Panc1 (cell line): ENCODE measurements at regions not wholly inside any gene's neighbourhood (a gene's known extent, or its start where the extent isn't known, plus 50 kb on each side); places are given as distances from the start of the nearest gene placed in this dataset.

Source experiments
- ATAC-seq: fragments of 200-7000 bp; cut with Tn5 transposase; 2 replicates; pipeline ENCODE4 v1.9.1; 2020; ENCODE audit warnings: mild to moderate bottlenecking, moderate library complexity
- BruUV-seq: library from RNA; stranded (reverse); fragments of 400-500 nt; replicated peaks from 2 replicates; lab custom pipeline; 2021; lab: Mats Ljungman, UMichigan
- CTCF ChIA-PET: fragments of 300-600 bp; sonication (Branson Sonifier 250); formaldehyde crosslinking; loops from one replicate; lab custom pipeline; 2022; ENCODE audit warnings: antibody characterized with exemption; lab: Charles Lee
- POLR2A ChIA-PET: fragments of 300-600 bp; sonication (Branson Sonifier 250); formaldehyde crosslinking; loops from one replicate; lab custom pipeline; 2022; ENCODE audit warnings: antibody characterized with exemption; lab: Charles Lee
- DNase-seq: peaks from one replicate; pipeline ENCODE4 v3.0.0-alpha.2; 2010; ENCODE audit warnings: low read depth, low spot score
- H3K27ac ChIP-seq: 2 replicates; pipeline ENCODE4 v1.5.1; 2011; ENCODE audit warnings: mild to moderate bottlenecking, low read length, inconsistent platforms
- H3K27me3 ChIP-seq: fragments of 200-500 bp; sonication (Bioruptor generic); 2 replicates; pipeline ENCODE4 v1.6.0; 2014; ENCODE audit warnings: low read length, inconsistent platforms; ENCODE audit not compliant: control insufficient read depth, insufficient read depth
- H3K36me3 ChIP-seq: fragments of 200-500 bp; sonication (Bioruptor generic); 2 replicates; pipeline ENCODE4 v1.5.1; 2014; ENCODE audit warnings: inconsistent platforms, mild to moderate bottlenecking, low read length, moderate library complexity; ENCODE audit not compliant: control insufficient read depth, insufficient read depth
- H3K4me1 ChIP-seq: 2 replicates; pipeline ENCODE4 v1.5.1; 2011; ENCODE audit warnings: inconsistent platforms, mild to moderate bottlenecking, low read length, moderate library complexity; ENCODE audit not compliant: control insufficient read depth, insufficient read depth
- H3K4me3 ChIP-seq, 2 experiments: 2 replicates each; pipeline ENCODE4 v1.5.1; 2011 to 2012; ENCODE audit warnings: low read depth in 2 of 2, low read length in 2 of 2, mild to moderate bottlenecking in 2 of 2, inconsistent platforms in 1 of 2, moderate library complexity in 1 of 2
- H3K9me3 ChIP-seq: fragments of 200-500 bp; sonication (Bioruptor generic); 2 replicates; pipeline ENCODE4 v1.5.1; 2014; ENCODE audit warnings: low read depth, mild to moderate bottlenecking, inconsistent platforms, low read length, moderate library complexity; ENCODE audit not compliant: control insufficient read depth, insufficient read depth
- POLR2AphosphoS5 ChIP-seq: IDR thresholded peaks from 2 replicates; pipeline ENCODE4 v1.6.1; 2012; ENCODE audit warnings: mild to moderate bottlenecking, low read depth, low read length, moderate library complexity
- SIN3A ChIP-seq: IDR thresholded peaks from 2 replicates; pipeline ENCODE4 v1.6.1; 2012; ENCODE audit warnings: low read depth, mild to moderate bottlenecking, low read length, moderate library complexity, borderline replicate concordance; ENCODE audit not compliant: insufficient read depth
- TCF7L2 ChIP-seq: IDR thresholded peaks from 2 replicates; pipeline ENCODE4 v1.6.1; 2011; ENCODE audit warnings: mild to moderate bottlenecking, low read depth, low read length, inconsistent platforms
- in situ Hi-C: cut with HindIII; loops from 2 replicates; pipeline ENCODE4 v1.10.0; 2016; ENCODE audit warnings: low sequenced_read_pairs, low pct_unique_long_range_greater_than_20kb
- intact Hi-C: fragments of 100-400 bp; cut with micrococcal nuclease; formaldehyde crosslinking; loops from one replicate; pipeline ENCODE4 v1.10.0; 2022; ENCODE audit not compliant: unreplicated experiment
- TF ChIP-seq, protein P1 (sequence below): fragments of 450-650 bp; IDR thresholded peaks from 2 replicates; pipeline ENCODE4 v1.5.1; 2017; ENCODE audit warnings: mild to moderate bottlenecking
- TF ChIP-seq, protein P2 (sequence below), 2 experiments: IDR thresholded peaks; 2 replicates each; pipeline ENCODE4 v1.6.1; 2011 to 2012; ENCODE audit warnings: low read depth in 2 of 2, control low read depth in 1 of 2, low read length in 1 of 2, mild to moderate bottlenecking in 1 of 2, moderate library complexity in 1 of 2; ENCODE audit not compliant: insufficient read depth in 1 of 2

DNA sequence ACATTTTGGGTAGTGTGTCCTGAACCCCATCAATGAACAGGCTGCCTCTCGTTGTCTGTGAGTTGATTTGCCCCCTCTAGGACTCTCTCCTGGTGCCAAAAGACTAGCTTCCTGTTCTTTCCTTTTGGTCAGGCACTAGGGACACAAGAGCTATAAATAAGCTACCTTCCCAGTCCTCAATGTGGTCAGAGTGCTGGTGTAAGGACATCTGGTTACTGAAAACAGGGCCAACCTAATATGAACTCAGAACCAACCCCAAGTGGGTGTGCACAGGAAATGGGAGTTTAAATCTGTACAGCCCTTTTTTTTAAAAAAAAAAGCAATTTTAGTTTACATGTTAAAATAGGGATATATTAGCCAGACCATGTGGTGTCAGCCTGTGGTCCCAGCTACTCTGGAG lies 129.2 kb downstream of the ZIC5 start:
- intact Hi-C loops = no loop called here
- H3K36me3 ChIP-seq = no peaks in the 10 kb centered on the region
- H3K27ac ChIP-seq = no peak overlapping the region
- in situ Hi-C loops = no loop called here
- no peak for DNase-seq
- no TSS peak for BruUV-seq
- POLR2A ChIA-PET = no interaction called here
- no peaks in the 10 kb centered on the region for H3K9me3 ChIP-seq
- CTCF ChIA-PET = no interaction called here
- TF ChIP-seq TCF7L2 (no peak), POLR2AphosphoS5 (no peak), SIN3A (no peak)
- TF ChIP-seq, protein P1, sequence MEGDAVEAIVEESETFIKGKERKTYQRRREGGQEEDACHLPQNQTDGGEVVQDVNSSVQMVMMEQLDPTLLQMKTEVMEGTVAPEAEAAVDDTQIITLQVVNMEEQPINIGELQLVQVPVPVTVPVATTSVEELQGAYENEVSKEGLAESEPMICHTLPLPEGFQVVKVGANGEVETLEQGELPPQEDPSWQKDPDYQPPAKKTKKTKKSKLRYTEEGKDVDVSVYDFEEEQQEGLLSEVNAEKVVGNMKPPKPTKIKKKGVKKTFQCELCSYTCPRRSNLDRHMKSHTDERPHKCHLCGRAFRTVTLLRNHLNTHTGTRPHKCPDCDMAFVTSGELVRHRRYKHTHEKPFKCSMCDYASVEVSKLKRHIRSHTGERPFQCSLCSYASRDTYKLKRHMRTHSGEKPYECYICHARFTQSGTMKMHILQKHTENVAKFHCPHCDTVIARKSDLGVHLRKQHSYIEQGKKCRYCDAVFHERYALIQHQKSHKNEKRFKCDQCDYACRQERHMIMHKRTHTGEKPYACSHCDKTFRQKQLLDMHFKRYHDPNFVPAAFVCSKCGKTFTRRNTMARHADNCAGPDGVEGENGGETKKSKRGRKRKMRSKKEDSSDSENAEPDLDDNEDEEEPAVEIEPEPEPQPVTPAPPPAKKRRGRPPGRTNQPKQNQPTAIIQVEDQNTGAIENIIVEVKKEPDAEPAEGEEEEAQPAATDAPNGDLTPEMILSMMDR = no peak
- TF ChIP-seq, protein P2, sequence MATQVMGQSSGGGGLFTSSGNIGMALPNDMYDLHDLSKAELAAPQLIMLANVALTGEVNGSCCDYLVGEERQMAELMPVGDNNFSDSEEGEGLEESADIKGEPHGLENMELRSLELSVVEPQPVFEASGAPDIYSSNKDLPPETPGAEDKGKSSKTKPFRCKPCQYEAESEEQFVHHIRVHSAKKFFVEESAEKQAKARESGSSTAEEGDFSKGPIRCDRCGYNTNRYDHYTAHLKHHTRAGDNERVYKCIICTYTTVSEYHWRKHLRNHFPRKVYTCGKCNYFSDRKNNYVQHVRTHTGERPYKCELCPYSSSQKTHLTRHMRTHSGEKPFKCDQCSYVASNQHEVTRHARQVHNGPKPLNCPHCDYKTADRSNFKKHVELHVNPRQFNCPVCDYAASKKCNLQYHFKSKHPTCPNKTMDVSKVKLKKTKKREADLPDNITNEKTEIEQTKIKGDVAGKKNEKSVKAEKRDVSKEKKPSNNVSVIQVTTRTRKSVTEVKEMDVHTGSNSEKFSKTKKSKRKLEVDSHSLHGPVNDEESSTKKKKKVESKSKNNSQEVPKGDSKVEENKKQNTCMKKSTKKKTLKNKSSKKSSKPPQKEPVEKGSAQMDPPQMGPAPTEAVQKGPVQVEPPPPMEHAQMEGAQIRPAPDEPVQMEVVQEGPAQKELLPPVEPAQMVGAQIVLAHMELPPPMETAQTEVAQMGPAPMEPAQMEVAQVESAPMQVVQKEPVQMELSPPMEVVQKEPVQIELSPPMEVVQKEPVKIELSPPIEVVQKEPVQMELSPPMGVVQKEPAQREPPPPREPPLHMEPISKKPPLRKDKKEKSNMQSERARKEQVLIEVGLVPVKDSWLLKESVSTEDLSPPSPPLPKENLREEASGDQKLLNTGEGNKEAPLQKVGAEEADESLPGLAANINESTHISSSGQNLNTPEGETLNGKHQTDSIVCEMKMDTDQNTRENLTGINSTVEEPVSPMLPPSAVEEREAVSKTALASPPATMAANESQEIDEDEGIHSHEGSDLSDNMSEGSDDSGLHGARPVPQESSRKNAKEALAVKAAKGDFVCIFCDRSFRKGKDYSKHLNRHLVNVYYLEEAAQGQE (IDR thresholded peaks at IDR 0.05; ENCODE audit: insufficient read depth in 1 of 2, low read depth in 2 of 2, low read length in 1 of 2) = no peak
- no peak overlapping the region for H3K4me3 ChIP-seq
- ATAC-seq = no peak
- H3K27me3 ChIP-seq = no peaks in the 10 kb centered on the region
- no peaks in the 10 kb centered on the region for H3K4me1 ChIP-seq

DNA sequence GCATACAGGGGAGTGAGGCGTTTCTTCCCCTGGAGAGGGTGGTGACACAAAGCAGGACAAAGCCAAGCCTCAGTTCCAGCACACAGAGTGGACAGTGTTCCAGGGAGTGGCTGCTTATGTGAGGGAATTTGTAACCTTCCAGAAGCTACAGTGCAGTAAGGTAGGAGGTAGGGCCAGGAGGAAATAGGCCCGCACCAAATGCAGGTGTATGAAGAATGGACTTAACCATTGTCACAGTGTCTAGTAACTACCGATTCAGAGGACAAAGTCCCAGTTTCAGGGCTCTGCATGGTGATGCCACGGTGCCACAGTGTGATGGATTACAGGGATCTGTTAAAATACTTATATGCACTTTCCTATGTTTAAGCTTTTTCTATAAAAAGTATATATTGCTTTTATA lies 135.3 kb downstream of the ZIC5 start:
- ATAC-seq (no peak), DNase-seq (no peak)
- no TSS peak for BruUV-seq
- H3K4me3 ChIP-seq = no peak overlapping the region
- no peaks in the 10 kb centered on the region for H3K36me3 ChIP-seq
- H3K27me3 ChIP-seq = no peaks in the 10 kb centered on the region
- H3K27ac ChIP-seq = no peak overlapping the region
- ChIA-PET CTCF (no interaction called here), POLR2A (no interaction called here)
- no peaks in the 10 kb centered on the region for H3K4me1 ChIP-seq
- in situ Hi-C loops = no loop called here
- intact Hi-C loops = no loop called here
- no peaks in the 10 kb centered on the region for H3K9me3 ChIP-seq
- TF ChIP-seq SIN3A (no peak), TCF7L2 (no peak), POLR2AphosphoS5 (no peak)
- TF ChIP-seq, protein P1 = no peak
- TF ChIP-seq, protein P2 (IDR thresholded peaks at IDR 0.05; ENCODE audit: insufficient read depth in 1 of 2, low read depth in 2 of 2, low read length in 1 of 2) = no peak
